OCI-LY3 (cell line): ENCODE measurements at regions not wholly inside any gene's neighbourhood (a gene's known extent, or its start where the extent isn't known, plus 50 kb on each side); places are given as distances from the start of the nearest gene placed in this dataset.

ENCODE experiments used
- H2AFZ ChIP-seq: fragments of 200-600, 300-600 bp; shearing (Covaris generic); 2 replicates; pipeline ENCODE4 v1.6.0; 2014; ENCODE audit warnings: antibody characterized with exemption, low read depth, low read length
- H3K27ac ChIP-seq: fragments of 200-600, 300-600 bp; sonication (generic); 2 replicates; pipeline ENCODE4 v1.5.1; 2014; ENCODE audit warnings: mild to moderate bottlenecking, low read length, moderate library complexity, mixed read lengths
- H3K27me3 ChIP-seq: fragments of 200-600, 300-600 bp; sonication (generic); 2 replicates; pipeline ENCODE4 v1.6.1; 2014; ENCODE audit warnings: low read depth, low read length, mixed read lengths
- H3K36me3 ChIP-seq: fragments of 200-600, 300-600 bp; sonication (generic); replicated peaks from 2 replicates; pipeline ENCODE3; 2014; ENCODE audit warnings: low read depth, low read length, mixed read lengths
- H3K4me1 ChIP-seq: fragments of 300-600, 200-600 bp; sonication (generic); 2 replicates; pipeline ENCODE4 v1.6.1; 2014; ENCODE audit warnings: low read length, mixed read lengths
- H3K4me2 ChIP-seq: fragments of 200-600, 300-600 bp; sonication (generic); 2 replicates; pipeline ENCODE4 v1.6.1; 2014; ENCODE audit warnings: low read length, mixed read lengths
- H3K4me3 ChIP-seq: fragments of 300-600, 200-600 bp; sonication (generic); 2 replicates; pipeline ENCODE4 v1.5.1; 2014; ENCODE audit warnings: antibody characterized with exemption, mild to moderate bottlenecking, low read length, moderate library complexity
- H3K79me2 ChIP-seq: fragments of 300-600, 200-600 bp; shearing (Covaris generic); 2 replicates; pipeline ENCODE4 v1.6.1; 2014; ENCODE audit warnings: mild to moderate bottlenecking, low read length, mixed read lengths
- H3K9ac ChIP-seq: fragments of 300-600, 200-600 bp; shearing (Covaris generic); 2 replicates; pipeline ENCODE4 v1.6.0; 2014; ENCODE audit warnings: mild to moderate bottlenecking, low read length, moderate library complexity
- H3K9me3 ChIP-seq: fragments of 200-600, 300-600 bp; shearing (Covaris generic); 2 replicates; pipeline ENCODE4 v1.6.1; 2014; ENCODE audit warnings: low read length, mixed read lengths; ENCODE audit not compliant: insufficient read depth
- H4K20me1 ChIP-seq: fragments of 200-600, 300-600 bp; sonication (generic); 2 replicates; pipeline ENCODE4 v1.6.1; 2016; ENCODE audit warnings: low read length, mixed read lengths; ENCODE audit not compliant: insufficient read depth
- EZH2phosphoT487 ChIP-seq: fragments of 200-600 bp; shearing (Covaris generic); IDR thresholded peaks from 2 replicates; pipeline ENCODE4 v1.6.1; 2018; ENCODE audit warnings: antibody characterized with exemption, mixed run types, low read depth
- TF ChIP-seq, protein P1 (sequence below): fragments of 200-600, 300-600 bp; sonication (generic); IDR thresholded peaks from 2 replicates; pipeline ENCODE4 v1.5.1; 2014; ENCODE audit warnings: antibody characterized with exemption, low read length, low read depth

DNA sequence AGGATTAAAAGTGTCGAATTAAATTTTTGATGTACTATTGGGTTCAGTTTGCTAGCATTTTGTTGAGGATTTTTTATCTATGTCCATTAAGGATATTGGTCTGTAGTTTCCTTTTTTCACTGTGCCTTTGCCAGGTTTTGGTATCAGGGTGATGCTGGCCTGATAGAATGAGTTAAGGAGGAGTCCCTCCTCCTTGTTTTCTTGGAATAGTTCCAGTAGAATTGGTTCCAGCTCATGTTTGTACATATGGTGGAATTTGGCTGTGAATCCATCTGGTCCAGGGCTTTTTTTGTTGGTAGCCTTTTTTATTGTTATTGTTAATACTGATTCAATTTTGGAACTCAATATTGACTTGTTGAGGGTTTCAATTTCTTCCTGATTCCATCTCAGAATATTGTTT lies 141.8 kb downstream of the SIM1 start:
- no peak overlapping the region for H3K4me2 ChIP-seq
- TF ChIP-seq, protein P1, sequence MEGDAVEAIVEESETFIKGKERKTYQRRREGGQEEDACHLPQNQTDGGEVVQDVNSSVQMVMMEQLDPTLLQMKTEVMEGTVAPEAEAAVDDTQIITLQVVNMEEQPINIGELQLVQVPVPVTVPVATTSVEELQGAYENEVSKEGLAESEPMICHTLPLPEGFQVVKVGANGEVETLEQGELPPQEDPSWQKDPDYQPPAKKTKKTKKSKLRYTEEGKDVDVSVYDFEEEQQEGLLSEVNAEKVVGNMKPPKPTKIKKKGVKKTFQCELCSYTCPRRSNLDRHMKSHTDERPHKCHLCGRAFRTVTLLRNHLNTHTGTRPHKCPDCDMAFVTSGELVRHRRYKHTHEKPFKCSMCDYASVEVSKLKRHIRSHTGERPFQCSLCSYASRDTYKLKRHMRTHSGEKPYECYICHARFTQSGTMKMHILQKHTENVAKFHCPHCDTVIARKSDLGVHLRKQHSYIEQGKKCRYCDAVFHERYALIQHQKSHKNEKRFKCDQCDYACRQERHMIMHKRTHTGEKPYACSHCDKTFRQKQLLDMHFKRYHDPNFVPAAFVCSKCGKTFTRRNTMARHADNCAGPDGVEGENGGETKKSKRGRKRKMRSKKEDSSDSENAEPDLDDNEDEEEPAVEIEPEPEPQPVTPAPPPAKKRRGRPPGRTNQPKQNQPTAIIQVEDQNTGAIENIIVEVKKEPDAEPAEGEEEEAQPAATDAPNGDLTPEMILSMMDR: no peak
- TF ChIP-seq EZH2phosphoT487: no peak
- H4K20me1 ChIP-seq: no peaks in the 10 kb centered on the region
- no peak overlapping the region for H3K4me3 ChIP-seq
- H3K36me3 ChIP-seq: no peaks in the 10 kb centered on the region
- no peaks in the 10 kb centered on the region for H3K79me2 ChIP-seq
- no peak overlapping the region for H2AFZ ChIP-seq
- no peaks in the 10 kb centered on the region for H3K27me3 ChIP-seq
- no peaks in the 10 kb centered on the region for H3K4me1 ChIP-seq
- H3K9me3 ChIP-seq: no peaks in the 10 kb centered on the region
- no peak overlapping the region for H3K9ac ChIP-seq
- H3K27ac ChIP-seq: no peak overlapping the region

DNA sequence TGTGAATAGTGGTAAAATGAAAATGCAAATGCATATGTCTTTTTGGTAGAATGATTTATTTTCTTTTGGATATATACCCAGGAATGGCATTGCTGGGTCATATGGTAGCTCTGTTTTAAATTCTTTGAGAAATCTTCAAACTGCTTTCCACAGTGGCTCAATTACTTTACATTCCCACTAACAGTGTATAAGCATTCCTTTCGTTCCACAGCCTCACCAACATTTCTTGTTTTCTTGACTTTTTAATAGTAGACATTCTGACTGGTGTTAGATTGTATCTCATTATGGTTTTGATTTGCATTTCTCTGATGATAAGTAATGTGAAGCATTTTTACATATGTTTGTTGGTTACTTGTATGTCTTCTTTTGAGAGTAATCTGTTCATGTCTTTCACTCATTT lies 144.0 kb downstream of the SIM1 start:
- H3K4me3 ChIP-seq: no peak overlapping the region
- no peak overlapping the region for H2AFZ ChIP-seq

DNA sequence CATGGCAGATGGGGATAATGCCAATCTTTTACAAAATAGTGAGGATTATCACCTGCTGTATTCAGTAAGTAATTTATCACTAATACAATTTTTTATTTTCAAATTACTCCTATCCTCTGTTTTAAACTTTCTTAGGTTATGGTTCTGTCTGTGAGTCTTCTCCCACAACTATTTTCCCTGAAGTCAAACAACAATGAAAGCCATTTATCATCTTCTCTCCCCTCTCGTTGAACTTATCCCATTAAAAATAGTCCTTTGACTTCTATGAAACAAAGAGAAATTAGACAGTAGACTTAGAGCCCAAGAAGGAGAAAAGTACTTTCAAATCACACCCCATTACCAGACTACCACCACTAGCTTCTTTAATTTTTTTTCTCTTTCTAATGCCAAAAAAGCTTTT lies 147.7 kb downstream of the SIM1 start:
- Histone ChIP-seq H3K79me2 (no peaks in the 10 kb centered on the region), H2AFZ (no peak overlapping the region), H3K4me2 (no peak overlapping the region), H3K36me3 (no peaks in the 10 kb centered on the region), H4K20me1 (no peaks in the 10 kb centered on the region), H3K27ac (no peak overlapping the region), H3K9me3 (no peaks in the 10 kb centered on the region), H3K4me1 (no peaks in the 10 kb centered on the region), H3K9ac (no peak overlapping the region), H3K27me3 (no peaks in the 10 kb centered on the region), H3K4me3 (no peak overlapping the region)
- TF ChIP-seq EZH2phosphoT487: no peak
- TF ChIP-seq, protein P1: no peak

More for the DNA sequence above, 144.0 kb downstream of the SIM1 start:
- no peaks in the 10 kb centered on the region for H3K9me3 ChIP-seq
- H3K4me1 ChIP-seq: no peaks in the 10 kb centered on the region
- no peaks in the 10 kb centered on the region for H3K27me3 ChIP-seq
- H3K36me3 ChIP-seq: no peaks in the 10 kb centered on the region
- TF ChIP-seq, protein P1: no peak
- no peak for TF ChIP-seq EZH2phosphoT487
- no peaks in the 10 kb centered on the region for H4K20me1 ChIP-seq
- H3K9ac ChIP-seq: no peak overlapping the region
- no peak overlapping the region for H3K27ac ChIP-seq
- no peaks in the 10 kb centered on the region for H3K79me2 ChIP-seq
- H3K4me2 ChIP-seq: no peak overlapping the region

DNA sequence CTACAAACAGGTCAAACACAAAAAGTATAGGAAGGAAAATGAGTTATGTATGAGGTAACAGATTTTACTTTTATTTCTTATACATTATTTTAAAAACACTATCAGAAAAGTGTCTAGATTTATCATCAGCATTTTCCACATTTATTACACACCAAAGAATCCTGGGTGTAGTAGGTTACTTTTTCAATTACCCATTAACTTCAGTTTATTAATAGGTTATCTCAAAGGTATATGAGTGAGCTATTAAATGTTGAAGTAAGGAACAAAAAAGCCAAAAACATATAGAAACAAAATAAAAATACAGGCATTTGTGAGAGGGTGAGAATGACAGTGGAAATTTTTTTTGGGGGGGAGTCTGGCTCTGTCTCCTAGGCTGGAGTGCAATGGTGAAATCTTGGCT lies 150.5 kb downstream of the SIM1 start:
- Histone ChIP-seq H3K79me2 (no peaks in the 10 kb centered on the region), H3K36me3 (no peaks in the 10 kb centered on the region), H3K9me3 (no peaks in the 10 kb centered on the region), H4K20me1 (no peaks in the 10 kb centered on the region), H3K4me3 (no peak overlapping the region), H2AFZ (no peak overlapping the region), H3K4me1 (no peaks in the 10 kb centered on the region), H3K4me2 (no peak overlapping the region), H3K27ac (no peak overlapping the region), H3K9ac (no peak overlapping the region), H3K27me3 (no peaks in the 10 kb centered on the region)
- TF ChIP-seq EZH2phosphoT487: no peak
- TF ChIP-seq, protein P1: no peak
